ENCODE measurements at regions not wholly inside any gene's neighbourhood (a gene's known extent, or its start where the extent isn't known, plus 50 kb on each side); places are given as distances from the start of the nearest gene placed in this dataset.

DNA sequence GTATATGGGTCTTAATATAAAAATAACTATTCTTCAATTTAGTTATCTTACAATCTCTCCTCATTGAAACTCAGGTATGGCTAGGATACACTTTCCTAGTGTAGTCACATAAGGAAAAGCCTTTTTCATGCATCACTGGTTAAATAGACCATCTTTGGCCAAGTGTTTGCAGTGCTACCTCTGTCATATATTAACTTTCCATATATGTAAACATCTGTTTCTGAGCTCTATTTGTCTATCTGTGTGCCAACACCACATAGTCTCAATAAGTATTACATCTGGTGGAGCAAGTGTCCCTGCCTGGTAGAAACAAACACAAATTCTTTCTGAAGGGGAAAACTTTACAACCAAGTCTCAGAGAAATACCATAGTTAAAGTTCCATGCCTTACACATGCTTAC lies 134.6 kb downstream of the TSEN15 start:
- H3K9ac ChIP-seq (ENCODE audit: insufficient read depth, low read depth, low read length) = no peak overlapping the region
- no peak for FAIRE-seq
- POLR2A ChIA-PET = no interaction called here

More for the DNA sequence above, 134.6 kb downstream of the TSEN15 start:
- H2AFZ ChIP-seq (ENCODE audit: low read length) = no peak overlapping the region
- H4K20me1 ChIP-seq (ENCODE audit: insufficient read depth, low read length) = no peaks in the 10 kb centered on the region
- H3K79me2 ChIP-seq (ENCODE audit: insufficient read depth, low read length) = no peaks in the 10 kb centered on the region
- H3K36me3 ChIP-seq (replicated peaks in 1 of 2; ENCODE audit: control insufficient read depth in 1 of 2, insufficient read depth in 2 of 2, low read length in 2 of 2) = no peaks in the 10 kb centered on the region
- TF ChIP-seq ZNF235 (CRISPR knock-in tag; IDR thresholded peaks at IDR 0.05; ENCODE audit: borderline replicate concordance) (no peak), NFKBIZ (CRISPR knock-in tag; IDR thresholded peaks at IDR 0.05) (no peak), FOXP1 (IDR thresholded peaks at IDR 0.05) (no peak), FOXP1 (CRISPR knock-in tag; IDR thresholded peaks at IDR 0.05) (peak; percentile 28; the same call in 1 of the 2 replicates), CEBPB (IDR thresholded peaks at IDR 0.05; ENCODE audit: borderline replicate concordance, low read depth, low read length) (0 out of 2 replicates have a peak, but pooled peaks have one; percentile 26), GATAD2A (CRISPR knock-in tag; IDR thresholded peaks at IDR 0.05) (0 out of 2 replicates have a peak, but pooled peaks have one; percentile 27), ZNF589 (CRISPR knock-in tag; conservative IDR thresholded peaks at IDR 0.05) (no peak), FOXA1 (IDR thresholded peaks at IDR 0.05) (no peak), FOXA1 (CRISPR knock-in tag; IDR thresholded peaks at IDR 0.05) (peak; percentile 39; the same call in 1 of the 2 replicates), NBN (conservative IDR thresholded peaks at IDR 0.05) (no peak), ZNF782 (CRISPR knock-in tag; IDR thresholded peaks at IDR 0.05; ENCODE audit: borderline replicate concordance) (no peak), NFIB (CRISPR knock-in tag; IDR thresholded peaks at IDR 0.05; ENCODE audit: borderline replicate concordance) (no peak), ZNF788 (CRISPR knock-in tag; IDR thresholded peaks at IDR 0.05; ENCODE audit: borderline replicate concordance) (no peak), FOXA3 (CRISPR knock-in tag; IDR thresholded peaks at IDR 0.05) (peak; percentile 46; the same call in 1 of the 2 replicates), PHB2 (IDR thresholded peaks at IDR 0.05; ENCODE audit: partially characterized antibody) (no peak), ZNF724P (CRISPR knock-in tag; IDR thresholded peaks at IDR 0.05; ENCODE audit: borderline replicate concordance) (no peak)
- TF ChIP-seq, protein P1, sequence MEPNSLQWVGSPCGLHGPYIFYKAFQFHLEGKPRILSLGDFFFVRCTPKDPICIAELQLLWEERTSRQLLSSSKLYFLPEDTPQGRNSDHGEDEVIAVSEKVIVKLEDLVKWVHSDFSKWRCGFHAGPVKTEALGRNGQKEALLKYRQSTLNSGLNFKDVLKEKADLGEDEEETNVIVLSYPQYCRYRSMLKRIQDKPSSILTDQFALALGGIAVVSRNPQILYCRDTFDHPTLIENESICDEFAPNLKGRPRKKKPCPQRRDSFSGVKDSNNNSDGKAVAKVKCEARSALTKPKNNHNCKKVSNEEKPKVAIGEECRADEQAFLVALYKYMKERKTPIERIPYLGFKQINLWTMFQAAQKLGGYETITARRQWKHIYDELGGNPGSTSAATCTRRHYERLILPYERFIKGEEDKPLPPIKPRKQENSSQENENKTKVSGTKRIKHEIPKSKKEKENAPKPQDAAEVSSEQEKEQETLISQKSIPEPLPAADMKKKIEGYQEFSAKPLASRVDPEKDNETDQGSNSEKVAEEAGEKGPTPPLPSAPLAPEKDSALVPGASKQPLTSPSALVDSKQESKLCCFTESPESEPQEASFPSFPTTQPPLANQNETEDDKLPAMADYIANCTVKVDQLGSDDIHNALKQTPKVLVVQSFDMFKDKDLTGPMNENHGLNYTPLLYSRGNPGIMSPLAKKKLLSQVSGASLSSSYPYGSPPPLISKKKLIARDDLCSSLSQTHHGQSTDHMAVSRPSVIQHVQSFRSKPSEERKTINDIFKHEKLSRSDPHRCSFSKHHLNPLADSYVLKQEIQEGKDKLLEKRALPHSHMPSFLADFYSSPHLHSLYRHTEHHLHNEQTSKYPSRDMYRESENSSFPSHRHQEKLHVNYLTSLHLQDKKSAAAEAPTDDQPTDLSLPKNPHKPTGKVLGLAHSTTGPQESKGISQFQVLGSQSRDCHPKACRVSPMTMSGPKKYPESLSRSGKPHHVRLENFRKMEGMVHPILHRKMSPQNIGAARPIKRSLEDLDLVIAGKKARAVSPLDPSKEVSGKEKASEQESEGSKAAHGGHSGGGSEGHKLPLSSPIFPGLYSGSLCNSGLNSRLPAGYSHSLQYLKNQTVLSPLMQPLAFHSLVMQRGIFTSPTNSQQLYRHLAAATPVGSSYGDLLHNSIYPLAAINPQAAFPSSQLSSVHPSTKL (CRISPR knock-in tag; IDR thresholded peaks at IDR 0.05) = 0 out of 2 replicates have a peak, but pooled peaks have one; percentile 27
- TF ChIP-seq, protein P2, sequence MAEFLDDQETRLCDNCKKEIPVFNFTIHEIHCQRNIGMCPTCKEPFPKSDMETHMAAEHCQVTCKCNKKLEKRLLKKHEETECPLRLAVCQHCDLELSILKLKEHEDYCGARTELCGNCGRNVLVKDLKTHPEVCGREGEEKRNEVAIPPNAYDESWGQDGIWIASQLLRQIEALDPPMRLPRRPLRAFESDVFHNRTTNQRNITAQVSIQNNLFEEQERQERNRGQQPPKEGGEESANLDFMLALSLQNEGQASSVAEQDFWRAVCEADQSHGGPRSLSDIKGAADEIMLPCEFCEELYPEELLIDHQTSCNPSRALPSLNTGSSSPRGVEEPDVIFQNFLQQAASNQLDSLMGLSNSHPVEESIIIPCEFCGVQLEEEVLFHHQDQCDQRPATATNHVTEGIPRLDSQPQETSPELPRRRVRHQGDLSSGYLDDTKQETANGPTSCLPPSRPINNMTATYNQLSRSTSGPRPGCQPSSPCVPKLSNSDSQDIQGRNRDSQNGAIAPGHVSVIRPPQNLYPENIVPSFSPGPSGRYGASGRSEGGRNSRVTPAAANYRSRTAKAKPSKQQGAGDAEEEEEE (CRISPR knock-in tag; IDR thresholded peaks at IDR 0.05; ENCODE audit: borderline replicate concordance) = no peak
- TF ChIP-seq, protein P3, sequence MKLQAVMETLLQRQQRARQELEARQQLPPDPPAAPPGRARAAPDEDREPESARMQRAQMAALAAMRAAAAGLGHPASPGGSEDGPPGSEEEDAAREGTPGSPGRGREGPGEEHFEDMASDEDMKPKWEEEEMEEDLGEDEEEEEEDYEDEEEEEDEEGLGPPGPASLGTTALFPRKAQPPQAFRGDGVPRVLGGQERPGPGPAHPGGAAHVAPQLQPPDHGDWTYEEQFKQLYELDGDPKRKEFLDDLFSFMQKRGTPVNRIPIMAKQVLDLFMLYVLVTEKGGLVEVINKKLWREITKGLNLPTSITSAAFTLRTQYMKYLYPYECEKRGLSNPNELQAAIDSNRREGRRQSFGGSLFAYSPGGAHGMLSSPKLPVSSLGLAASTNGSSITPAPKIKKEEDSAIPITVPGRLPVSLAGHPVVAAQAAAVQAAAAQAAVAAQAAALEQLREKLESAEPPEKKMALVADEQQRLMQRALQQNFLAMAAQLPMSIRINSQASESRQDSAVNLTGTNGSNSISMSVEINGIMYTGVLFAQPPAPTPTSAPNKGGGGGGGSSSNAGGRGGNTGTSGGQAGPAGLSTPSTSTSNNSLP (IDR thresholded peaks at IDR 0.05; ENCODE audit: low read depth, low read length) = peak; percentile 44; the same call in 1 of the 2 replicates
- in situ Hi-C loops (cut with HindIII; ENCODE audit: extremely low pct_ligation_motif_present, low pct_unique_long_range_greater_than_20kb) = no loop called here
- no peaks in the 10 kb centered on the region for H3K4me1 ChIP-seq (ENCODE audit: insufficient read depth, low read length)
- ATAC-seq = peak; percentile 97
- H3K4me3 ChIP-seq (replicated peaks in 1 of 3; ENCODE audit: insufficient read depth in 1 of 3, low read depth in 2 of 3, low read length in 3 of 3) = no peak overlapping the region
- H3K9me3 ChIP-seq (ENCODE audit: low read length) = no peaks in the 10 kb centered on the region
- no TSS peak for BruUV-seq (replicated peaks)
- peak; percentile 45 for DNase-seq (ENCODE audit: low spot score)
- CTCF ChIA-PET (ENCODE audit: low intra/inter-chr PET ratio, low total read pairs) = no interaction called here
- H3K4me2 ChIP-seq (ENCODE audit: low read depth, low read length) = no peak overlapping the region
- peaks cover 0 to 1% of the 10 kb centered on the region in 2 experiments; a peak in 1 of 5 replicates for H3K27me3 ChIP-seq (ENCODE audit: control insufficient read depth in 1 of 2, insufficient read depth in 2 of 2, low read length in 2 of 2)
- H3K27ac ChIP-seq (ENCODE audit: extremely low read length, insufficient read depth, low read length) = no peak overlapping the region
- intact Hi-C loops (cut with micrococcal nuclease; ENCODE audit: unreplicated experiment) = no loop called here
